HCT116 (cell line): ENCODE measurements at regions not wholly inside any gene's neighbourhood (a gene's known extent, or its start where the extent isn't known, plus 50 kb on each side); places are given as distances from the start of the nearest gene placed in this dataset.

Source experiments
- ATAC-seq: fragments of 200-7000 bp; cut with Tn5 transposase; 2 replicates; pipeline ENCODE4 v1.9.1; 2020; ENCODE audit warnings: mild to moderate bottlenecking, moderate library complexity
- BruUV-seq: library from RNA; stranded (reverse); fragments of 400-500 nt; replicated peaks from 2 replicates; lab custom pipeline; 2021; lab: Mats Ljungman, UMichigan
- CTCF ChIA-PET: fragments of 300-600 bp; sonication (Branson Sonifier 250); formaldehyde crosslinking; loops from one replicate; lab custom pipeline; 2021; ENCODE audit warnings: antibody characterized with exemption; lab: Charles Lee
- POLR2A ChIA-PET: fragments of 300-600, 350-600 bp; sonication (Branson Sonifier 250); formaldehyde crosslinking; loops from one replicate; lab custom pipeline; 2021; ENCODE audit warnings: antibody characterized with exemption; lab: Charles Lee
- RAD21 ChIA-PET, 2 experiments: fragments of 300-600 bp; sonication (Branson Sonifier 250); formaldehyde crosslinking; loops; one replicate each; lab custom pipeline; 2023; ENCODE audit warnings: low total read pairs in 2 of 2; ENCODE audit not compliant: uncharacterized antibody in 2 of 2, unreplicated experiment in 2 of 2, low non-redundant PET in 1 of 2; lab: Charles Lee
- DNase-seq: peaks from one replicate; pipeline ENCODE4 v3.0.0-alpha.2; 2010; ENCODE audit warnings: low read depth, low spot score
- H2AFZ ChIP-seq: fragments of 200-600 bp; shearing (Covaris generic), sonication (generic); 2 replicates; pipeline ENCODE4 v1.6.1; 2017; ENCODE audit warnings: low read depth, mixed run types, mixed read lengths, antibody characterized with exemption, low read length; ENCODE audit not compliant: poor library complexity, severe bottlenecking
- H3K27ac ChIP-seq: 2 replicates; pipeline ENCODE4 v1.5.1; 2012; ENCODE audit warnings: low read depth, low read length
- H3K27me3 ChIP-seq: fragments of 200-600 bp; sonication (generic); 2 replicates; pipeline ENCODE4 v1.6.1; 2016; ENCODE audit warnings: mixed run types, low read length, mixed read lengths; ENCODE audit not compliant: insufficient read depth
- H3K36me3 ChIP-seq, 2 experiments: fragments of 200-500 bp in 1 of 2; fragments of 200-600 bp in 1 of 2; sonication (Bioruptor generic) in 1 of 2; sonication (generic) in 1 of 2; 2 replicates each; pipeline versions ENCODE4 v1.5.1 to v1.6.1; 2014 to 2016; ENCODE audit warnings: low read length in 2 of 2, inconsistent platforms in 1 of 2, mixed read lengths in 1 of 2, mixed run types in 1 of 2; ENCODE audit not compliant: insufficient read depth in 2 of 2, control insufficient read depth in 1 of 2
- H3K4me1 ChIP-seq, 2 experiments: fragments of 200-600 bp in 1 of 2; sonication (generic) in 1 of 2; 2 replicates each; pipeline versions ENCODE4 v1.5.1 to v1.6.1; 2012 to 2017; ENCODE audit warnings: low read length in 2 of 2, inconsistent platforms in 1 of 2, mild to moderate bottlenecking in 1 of 2, mixed read lengths in 1 of 2, mixed run types in 1 of 2, moderate library complexity in 1 of 2; ENCODE audit not compliant: insufficient read depth in 2 of 2, control insufficient read depth in 1 of 2
- H3K4me2 ChIP-seq: fragments of 200-600 bp; sonication (generic); 2 replicates; pipeline ENCODE4 v1.6.1; 2017; ENCODE audit warnings: mixed run types, low read length, mixed read lengths
- H3K4me3 ChIP-seq, 2 experiments: fragments of 200-600 bp in 1 of 2; sonication (generic) in 1 of 2; replicated peaks in 1 of 2; 2 replicates each; pipeline ENCODE4 v1.5.1; 2011 to 2016; ENCODE audit warnings: low read length in 2 of 2, control low read depth in 1 of 2, low read depth in 1 of 2, mild to moderate bottlenecking in 1 of 2, mixed read lengths in 1 of 2, mixed run types in 1 of 2
- H3K79me2 ChIP-seq: fragments of 200-600 bp; sonication (generic); 2 replicates; pipeline ENCODE4 v1.6.1; 2017; ENCODE audit warnings: mild to moderate bottlenecking, mixed run types, low read length, moderate library complexity, mixed read lengths; ENCODE audit not compliant: insufficient read depth
- H3K9ac ChIP-seq: fragments of 200-600 bp; sonication (generic); 2 replicates; pipeline ENCODE4 v1.6.1; 2016; ENCODE audit warnings: low read length, mixed read lengths
- H3K9me2 ChIP-seq: fragments of 200-600 bp; sonication (generic), shearing (Covaris generic); 2 replicates; pipeline ENCODE4 v1.6.1; 2017; ENCODE audit warnings: mixed run types, mild to moderate bottlenecking, moderate library complexity; ENCODE audit not compliant: insufficient read depth
- H3K9me3 ChIP-seq, 2 experiments: fragments of 200-500 bp in 1 of 2; fragments of 200-600 bp in 1 of 2; sonication (Bioruptor generic) in 1 of 2; sonication (generic) in 1 of 2; 2 replicates each; pipeline ENCODE4 v1.6.1; 2014 to 2017; ENCODE audit warnings: low read length in 2 of 2, mixed read lengths in 2 of 2, inconsistent platforms in 1 of 2, low read depth in 1 of 2, mild to moderate bottlenecking in 1 of 2, mixed run types in 1 of 2, moderate library complexity in 1 of 2; ENCODE audit not compliant: control insufficient read depth in 1 of 2, insufficient read depth in 1 of 2
- H4K20me1 ChIP-seq: fragments of 200-600 bp; sonication (generic), shearing (Covaris generic); 2 replicates; pipeline ENCODE4 v1.6.1; 2017; ENCODE audit warnings: mixed run types, mild to moderate bottlenecking, moderate library complexity; ENCODE audit not compliant: insufficient read depth
- CTCF ChIP-seq, 3 experiments: fragments of 200-600 bp in 1 of 3; sonication (generic) in 1 of 3; IDR thresholded peaks in 2 of 3; conservative IDR thresholded peaks in 1 of 3; 2 replicates each; pipeline ENCODE4 v1.5.1; 2012 to 2017; ENCODE audit warnings: low read depth in 2 of 3, low read length in 2 of 3, antibody characterized with exemption in 1 of 3, borderline replicate concordance in 1 of 3, control low read depth in 1 of 3, mild to moderate bottlenecking in 1 of 3, mixed read lengths in 1 of 3, mixed run types in 1 of 3, moderate library complexity in 1 of 3; ENCODE audit not compliant: insufficient read depth in 1 of 3
- EGR1 ChIP-seq: IDR thresholded peaks from 2 replicates; pipeline ENCODE4 v1.6.1; 2012; ENCODE audit warnings: low read depth
- EZH2 ChIP-seq: fragments of 200-600 bp; sonication (generic); IDR thresholded peaks from 2 replicates; pipeline ENCODE4 v1.6.1; 2017; ENCODE audit warnings: antibody characterized with exemption, mixed run types
- JUND ChIP-seq: IDR thresholded peaks from 2 replicates; pipeline ENCODE4 v1.6.1; 2012
- SRF ChIP-seq: IDR thresholded peaks from 2 replicates; pipeline ENCODE4 v1.6.1; 2012; ENCODE audit warnings: low read depth
- intact Hi-C: fragments of 100-400 bp; cut with micrococcal nuclease; formaldehyde crosslinking; loops from 2 replicates; pipeline ENCODE4 v1.10.0; 2022

GRCh38 chr2:191620144-191620543 lies 57.8 kb upstream of the NABP1 start:
- ChIA-PET CTCF (no interaction called here), POLR2A (no interaction called here), RAD21 (no interaction called here)
- Histone ChIP-seq H3K9me3 (no peaks in the 10 kb centered on the region), H3K9me2 (no peaks in the 10 kb centered on the region), H3K4me3 (no peak overlapping the region), H3K79me2 (no peaks in the 10 kb centered on the region), H3K36me3 (no peaks in the 10 kb centered on the region), H4K20me1 (no peaks in the 10 kb centered on the region), H3K27me3 (no peaks in the 10 kb centered on the region), H3K9ac (no peak overlapping the region), H2AFZ (no peak overlapping the region), H3K4me2 (no peak overlapping the region), H3K27ac (no peak overlapping the region), H3K4me1 (no peaks in the 10 kb centered on the region)
- intact Hi-C loops, result no loop called here
- no peak for TF ChIP-seq CTCF (IDR thresholded peaks at IDR 0.05 in 2 of 3, conservative IDR thresholded peaks at IDR 0.05 in 1 of 3; ENCODE audit: borderline replicate concordance in 1 of 3, insufficient read depth in 1 of 3, low read depth in 2 of 3, low read length in 2 of 3)
- no peak for TF ChIP-seq EZH2
- TF ChIP-seq EGR1, result no peak
- no peak for TF ChIP-seq SRF
- DNase-seq (no peak), ATAC-seq (no peak)
- no TSS peak for BruUV-seq

- ChIA-PET CTCF (no interaction called here), POLR2A (no interaction called here), RAD21 (no interaction called here)
- DNase-seq, result no peak
- no peaks in the 10 kb centered on the region for H3K9me2 ChIP-seq
- H3K27me3 ChIP-seq, result no peaks in the 10 kb centered on the region
- H3K27ac ChIP-seq, result no peak overlapping the region
- H3K4me3 ChIP-seq, result no peak overlapping the region
- H3K79me2 ChIP-seq, result no peaks in the 10 kb centered on the region
- H3K4me2 ChIP-seq, result no peak overlapping the region
- BruUV-seq, result no TSS peak
- ATAC-seq, result no peak
- H3K9ac ChIP-seq, result no peak overlapping the region
- H4K20me1 ChIP-seq, result no peaks in the 10 kb centered on the region
- intact Hi-C loops, result no loop called here
- no peaks in the 10 kb centered on the region for H3K9me3 ChIP-seq
- H3K36me3 ChIP-seq, result no peaks in the 10 kb centered on the region
- TF ChIP-seq JUND, result no peak
- H3K4me1 ChIP-seq, result peaks cover 0 to 7% of the 10 kb centered on the region in 2 experiments; a peak in 1 of 4 replicates
- no peak overlapping the region for H2AFZ ChIP-seq
These were observed 55.3 kb upstream of the NABP1 start for GRCh38 chr2:191622374-191623320.
